GM12864 (cell line): ENCODE measurements at regions not wholly inside any gene's neighbourhood (a gene's known extent, or its start where the extent isn't known, plus 50 kb on each side); places are given as distances from the start of the nearest gene placed in this dataset.
"Not testable (repeated sequence)": the region's sequence is repeated elsewhere in the genome, so short reads cannot be mapped to it uniquely, and the experiment has no call there.

Experiments used
- DNase-seq: peaks from one replicate; pipeline ENCODE4 v3.0.0-alpha.2; 2011; ENCODE audit warnings: low read depth
- H3K4me3 ChIP-seq: 2 replicates; pipeline ENCODE4 v1.5.1; 2011; ENCODE audit warnings: mild to moderate bottlenecking, low read depth, low read length, control low read depth
- CTCF ChIP-seq: IDR thresholded peaks from 2 replicates; pipeline ENCODE4 v1.5.1; 2011; ENCODE audit warnings: low read depth, mild to moderate bottlenecking, moderate library complexity, low read length, control low read depth, inconsistent platforms; ENCODE audit errors: missing control alignments

- DNase-seq = no peak
- no peak for TF ChIP-seq CTCF
- no peak overlapping the region for H3K4me3 ChIP-seq
These were observed 192.4 kb upstream of the EDNRA start for GRCh38 chr4:147288512-147288911.

GRCh38 chr4:147289181-147289580 lies 191.7 kb upstream of the EDNRA start:
- no peak for DNase-seq
- H3K4me3 ChIP-seq = no peak overlapping the region
- no peak for TF ChIP-seq CTCF

DNA sequence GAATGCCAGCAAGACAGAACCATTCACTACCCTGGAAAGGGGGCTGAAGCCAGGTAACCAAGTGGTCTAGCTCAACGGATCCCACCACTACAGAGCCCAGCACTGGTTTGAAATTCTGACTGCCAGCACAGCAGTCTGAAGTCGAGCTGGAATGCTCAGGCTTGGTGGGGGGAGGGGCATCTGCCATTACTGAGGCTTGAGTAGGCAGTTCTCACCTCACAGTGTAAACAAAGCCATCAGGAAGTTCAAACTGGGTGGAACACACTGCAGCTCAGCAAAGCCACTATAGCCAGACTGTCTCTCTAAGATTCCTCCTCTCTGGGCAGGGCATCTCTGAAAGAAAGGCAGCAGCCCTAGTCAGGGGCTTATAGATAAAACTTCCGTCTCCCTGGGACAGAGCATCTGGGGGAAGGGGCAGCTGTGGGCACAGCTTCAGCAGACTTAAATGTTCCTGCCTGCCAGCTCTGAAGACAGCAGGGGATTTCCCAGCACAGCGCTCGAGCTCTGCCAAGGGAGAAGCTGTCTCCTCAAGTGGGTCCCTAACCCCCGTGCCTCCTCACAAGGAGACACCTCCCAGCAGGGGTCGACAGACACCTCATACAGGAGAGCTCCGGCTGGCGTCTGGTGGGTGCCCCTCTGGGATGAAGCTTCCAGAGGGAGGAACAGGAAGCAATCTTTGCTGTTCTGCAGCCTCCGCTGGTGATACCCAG lies 188.1 kb upstream of the EDNRA start:
- not testable (repeated sequence) for H3K4me3 ChIP-seq, DNase-seq

- not testable (repeated sequence) for DNase-seq, H3K4me3 ChIP-seq
These were observed 187.6 kb upstream of the EDNRA start for GRCh38 chr4:147293314-147293677.

DNA sequence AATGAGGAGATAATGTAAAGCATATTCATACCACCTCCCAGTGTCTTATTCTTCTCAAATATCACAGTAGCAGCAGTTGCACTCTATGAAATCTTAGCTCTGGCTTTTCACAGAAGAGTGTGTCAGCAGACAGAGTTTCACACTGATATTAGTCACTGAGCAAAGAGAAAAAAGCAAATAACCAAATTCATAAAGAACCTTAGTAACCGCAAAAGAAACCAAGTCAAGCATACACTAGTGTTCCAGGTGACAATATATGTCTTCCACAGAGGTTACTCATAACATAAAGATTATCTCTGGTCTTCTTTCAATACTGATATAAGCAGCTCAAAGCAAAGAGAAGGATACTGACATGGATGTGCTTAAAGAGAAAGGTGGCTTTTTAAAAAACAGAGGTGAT lies 181.7 kb upstream of the EDNRA start:
- no peak for DNase-seq
- no peak for TF ChIP-seq CTCF
- no peak overlapping the region for H3K4me3 ChIP-seq

DNA sequence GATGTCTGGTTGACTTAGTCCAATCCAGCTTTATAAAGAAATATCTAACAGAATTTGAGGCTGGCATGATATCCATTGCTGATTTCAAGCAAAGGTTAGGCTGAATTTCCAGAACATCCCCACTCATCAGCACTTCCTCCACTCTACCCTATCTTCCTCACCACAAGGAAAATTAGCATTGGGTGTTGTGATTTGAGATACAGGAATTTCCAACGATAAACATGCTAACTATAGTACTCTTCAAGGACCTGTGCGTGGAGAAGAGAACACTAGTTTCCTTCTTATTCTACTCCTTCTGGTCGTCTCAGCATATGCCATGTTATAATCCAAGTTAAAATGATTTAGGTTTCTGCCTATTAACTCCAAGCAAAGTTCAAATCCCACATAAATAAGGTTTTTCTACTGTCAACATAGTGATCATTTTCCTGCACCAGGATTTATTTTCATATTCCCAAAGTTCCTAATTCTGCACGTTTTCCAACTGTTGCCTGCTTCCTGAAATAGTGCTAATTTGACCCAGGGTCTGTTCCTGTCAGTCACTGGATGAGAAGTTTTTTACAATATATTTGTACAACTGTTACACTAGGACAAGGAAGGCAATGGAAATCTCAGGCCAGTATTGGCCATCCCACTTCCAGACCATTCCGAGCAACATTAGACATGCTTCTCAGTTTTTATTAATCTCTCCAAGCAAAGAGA lies 177.6 kb upstream of the EDNRA start:
- DNase-seq = no peak
- H3K4me3 ChIP-seq = no peak overlapping the region
- TF ChIP-seq CTCF = no peak

- no peak for TF ChIP-seq CTCF
- no peak overlapping the region for H3K4me3 ChIP-seq
- no peak for DNase-seq
These were observed 177.0 kb upstream of the EDNRA start for GRCh38 chr4:147303873-147304229.
